ENCODE measurements at regions not wholly inside any gene's neighbourhood (a gene's known extent, or its start where the extent isn't known, plus 50 kb on each side); places are given as distances from the start of the nearest gene placed in this dataset.

DNA sequence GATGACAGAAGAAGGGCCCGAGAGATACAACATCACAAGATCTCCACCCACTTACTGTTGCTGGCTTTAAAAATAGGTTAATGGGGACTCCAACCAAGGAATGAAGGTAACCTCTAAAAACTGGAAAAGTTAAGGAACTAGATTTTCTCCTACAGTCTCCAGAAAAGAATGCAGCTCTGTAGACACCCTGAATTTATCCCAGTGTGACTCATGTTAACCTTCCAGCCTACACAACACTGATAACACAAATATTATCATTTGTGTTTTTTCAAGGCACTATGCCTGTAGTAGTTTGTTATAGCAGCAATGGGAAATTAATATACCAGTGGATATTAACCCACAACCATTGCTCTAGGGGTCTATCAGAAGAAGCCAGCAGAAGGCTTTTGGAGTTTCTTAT is 730.7 kb upstream of the ZP4 start:
- no peak for DNase-seq

DNA sequence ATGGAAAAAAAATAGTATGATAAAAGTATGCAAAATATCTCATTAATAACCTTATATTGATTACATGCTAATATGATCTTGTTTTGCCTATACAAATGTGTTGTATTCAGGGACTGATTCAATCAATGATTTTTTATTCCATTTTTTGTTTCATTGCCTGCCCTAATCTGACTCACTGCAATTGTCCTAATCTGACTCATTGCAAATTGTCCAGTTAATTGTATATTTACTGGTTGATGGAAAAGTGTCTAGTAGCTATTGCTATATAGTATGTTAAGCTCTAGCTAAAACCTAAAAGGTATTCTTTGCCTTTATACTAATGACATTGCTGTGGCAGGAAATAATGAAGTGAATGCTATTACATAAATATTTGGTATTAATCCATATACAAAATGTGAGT is 728.9 kb upstream of the ZP4 start:
- no peak for DNase-seq

DNA sequence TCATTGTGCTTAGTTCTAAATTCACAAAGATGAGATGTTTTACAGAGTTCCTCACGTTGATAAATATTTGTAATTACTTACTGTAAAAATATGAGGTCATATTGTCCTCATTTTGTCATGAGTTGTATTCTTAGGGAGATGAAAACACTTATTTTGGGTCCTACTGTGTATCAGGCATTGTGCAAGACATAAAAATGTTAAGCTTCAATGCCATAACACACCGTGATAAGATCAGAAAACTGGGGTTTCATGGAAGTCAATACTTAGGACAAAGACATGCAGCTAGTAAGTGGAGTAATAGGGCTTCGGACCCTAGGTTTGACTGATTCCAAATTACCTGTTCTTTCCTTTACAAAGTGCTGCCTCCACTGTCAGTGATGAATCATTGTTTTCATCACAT is 720.7 kb upstream of the ZP4 start:
- no peak for DNase-seq

DNA sequence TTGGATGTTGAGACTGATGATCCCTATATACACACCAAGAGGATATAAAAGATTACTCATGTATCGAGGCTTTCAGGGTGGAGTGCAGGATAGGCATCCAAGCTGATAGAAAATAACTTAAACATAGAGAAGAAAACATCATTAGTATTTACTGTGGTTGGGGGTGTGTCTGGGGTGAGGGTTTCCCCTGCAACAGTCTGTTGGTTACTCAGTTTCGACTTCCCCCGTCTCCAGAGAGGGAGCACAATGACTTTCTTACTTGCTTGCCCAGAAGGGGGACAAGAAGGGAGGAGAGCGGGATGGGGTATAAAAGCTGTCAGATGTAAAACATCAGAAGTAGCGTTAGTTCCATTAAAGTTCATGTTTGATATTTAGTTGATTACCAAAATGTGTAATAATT is 717.4 kb upstream of the ZP4 start:
- no peak for DNase-seq

DNA sequence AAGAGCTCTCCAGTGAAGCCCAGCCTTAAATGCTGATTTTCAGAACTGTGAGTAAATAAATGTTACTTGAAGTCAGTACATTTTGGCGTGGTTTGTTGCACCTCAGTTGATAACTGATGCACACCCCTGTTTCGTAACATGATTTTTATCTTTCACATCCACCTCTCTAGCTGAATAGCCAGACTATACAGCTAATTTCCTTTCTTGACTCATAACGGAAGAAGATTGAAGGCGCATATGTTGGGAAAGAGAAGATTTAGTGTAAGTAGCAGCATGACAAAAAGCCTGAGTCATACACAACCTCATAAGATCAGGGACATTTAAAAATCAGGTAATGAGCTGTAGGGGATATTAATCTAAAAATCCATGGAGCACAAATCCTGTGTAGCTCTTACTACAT is 716.2 kb upstream of the ZP4 start:
- DNase-seq: peak; percentile 58

DNA sequence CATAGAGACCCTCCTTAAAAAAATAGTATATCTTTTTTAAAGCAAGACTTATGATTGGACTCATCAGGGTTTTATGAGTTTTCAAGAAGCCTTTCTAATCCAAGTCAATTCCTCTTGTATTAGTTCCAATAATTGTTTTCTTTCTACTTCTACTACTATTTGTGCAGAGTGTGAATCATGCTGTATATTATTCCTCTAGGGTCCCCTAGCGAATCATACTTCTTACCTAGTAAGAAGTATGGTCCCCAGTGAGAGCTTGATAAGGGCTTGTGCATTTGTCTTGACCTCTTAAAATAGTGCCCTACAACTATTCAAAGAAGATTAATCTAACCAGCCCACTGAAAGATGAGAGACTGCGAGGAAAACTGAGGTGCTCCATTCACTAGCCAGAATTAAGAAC is 715.7 kb upstream of the ZP4 start:
- no peak for DNase-seq

DNA sequence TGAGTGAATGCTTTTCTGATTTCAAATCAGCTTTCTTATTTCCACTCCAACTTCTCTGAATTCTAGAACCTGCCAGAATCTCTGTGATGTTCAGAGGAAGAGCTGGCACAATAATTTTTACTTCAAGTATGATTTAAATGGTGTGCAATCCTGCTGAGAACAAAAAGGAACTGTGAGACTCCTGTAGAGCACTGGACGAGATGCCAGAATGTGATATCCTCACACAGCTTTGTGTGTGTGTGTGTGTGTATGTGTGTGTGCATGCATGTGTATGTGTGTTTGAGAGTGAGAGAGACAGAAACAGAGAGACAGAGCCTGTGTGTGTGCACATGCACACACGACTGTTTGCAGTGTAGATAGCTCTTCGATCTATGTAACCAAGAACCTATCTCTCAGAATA is 713.6 kb upstream of the ZP4 start:
- no peak for DNase-seq

DNA sequence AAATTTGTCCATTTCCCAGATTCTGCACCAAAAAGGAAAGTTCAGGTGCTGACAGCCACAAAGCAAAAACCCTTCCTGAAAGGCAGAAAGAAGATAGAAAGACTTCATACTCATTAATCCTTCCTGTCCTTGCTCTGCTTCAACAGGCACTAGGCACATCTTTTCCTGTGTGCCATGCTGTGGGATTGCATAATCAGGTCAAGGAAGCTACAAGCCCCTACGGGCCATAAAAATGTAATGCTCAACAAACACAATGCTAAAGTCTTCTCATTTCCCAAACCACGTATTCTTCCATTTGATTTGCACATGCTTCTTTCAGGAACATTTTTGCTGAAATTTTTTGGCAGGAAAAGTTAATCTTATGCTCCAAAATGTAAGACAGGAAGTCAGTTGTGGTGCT is 710.9 kb upstream of the ZP4 start:
- DNase-seq: peak; percentile 11

DNA sequence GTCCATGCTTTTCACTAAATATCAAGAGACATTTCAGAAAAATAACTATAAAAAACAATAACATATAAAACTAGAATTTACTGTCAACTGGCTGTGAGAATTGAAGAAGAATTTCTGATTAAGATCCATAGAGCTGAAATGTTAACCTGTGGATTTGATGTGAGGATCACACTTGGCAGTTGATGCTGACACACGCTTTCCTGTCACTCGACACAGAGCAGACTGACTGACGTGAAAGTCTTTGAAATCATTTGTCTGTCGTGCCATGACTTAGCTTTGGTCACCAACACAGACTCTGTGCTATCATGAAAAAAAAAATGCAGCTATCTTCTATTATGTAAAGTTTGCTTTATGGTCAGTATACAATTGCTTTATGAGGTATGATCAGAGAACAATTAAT is 706.0 kb upstream of the ZP4 start:
- no peak for DNase-seq

DNA sequence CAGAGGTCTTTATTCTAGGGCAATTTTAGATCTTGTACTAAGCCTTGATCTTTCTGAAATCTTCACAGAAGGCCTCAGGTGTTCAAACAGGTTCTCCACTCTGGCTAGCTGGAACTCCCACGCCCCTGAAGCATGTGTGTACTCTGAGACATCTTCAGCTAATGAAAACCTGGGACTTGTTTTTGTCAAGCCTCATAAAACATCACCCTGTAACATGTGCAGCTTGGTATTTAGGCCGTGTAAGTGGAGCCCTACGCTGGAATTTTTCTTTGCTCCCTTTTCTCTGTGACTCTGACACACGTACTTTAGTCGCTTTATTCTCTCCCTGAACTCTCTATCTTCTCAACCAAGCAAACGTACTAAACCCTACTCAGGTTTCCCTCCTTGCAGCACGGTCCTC is 701.9 kb upstream of the ZP4 start:
- DNase-seq: no peak

DNA sequence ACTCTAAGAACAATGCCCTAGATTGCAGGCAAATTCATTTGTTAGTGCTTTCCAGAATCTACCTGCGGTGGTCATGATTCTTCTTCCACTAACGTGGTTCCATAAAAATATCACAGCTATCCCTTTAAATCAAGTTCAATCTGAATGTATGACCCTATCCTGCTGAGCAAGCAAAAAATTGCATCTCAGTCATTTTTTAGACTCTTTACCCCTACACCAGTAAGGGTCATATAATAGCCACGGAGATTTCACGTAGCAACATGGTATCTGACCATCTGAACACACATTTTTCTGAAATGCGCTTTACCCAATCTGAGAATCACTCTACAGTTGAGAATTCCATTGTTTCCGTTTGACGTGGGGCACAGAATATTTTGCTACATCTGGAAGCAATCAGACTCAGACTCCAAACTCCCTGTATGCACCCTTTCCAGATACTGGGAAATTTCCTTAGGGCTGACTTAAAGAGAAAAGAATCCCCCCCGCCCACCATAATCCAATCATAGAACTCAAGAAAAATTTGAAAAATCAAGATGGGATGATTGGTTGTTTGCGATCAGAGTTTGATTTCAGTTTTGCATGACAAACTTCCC is 699.2 kb upstream of the ZP4 start:
- DNase-seq: peak; percentile 97

DNA sequence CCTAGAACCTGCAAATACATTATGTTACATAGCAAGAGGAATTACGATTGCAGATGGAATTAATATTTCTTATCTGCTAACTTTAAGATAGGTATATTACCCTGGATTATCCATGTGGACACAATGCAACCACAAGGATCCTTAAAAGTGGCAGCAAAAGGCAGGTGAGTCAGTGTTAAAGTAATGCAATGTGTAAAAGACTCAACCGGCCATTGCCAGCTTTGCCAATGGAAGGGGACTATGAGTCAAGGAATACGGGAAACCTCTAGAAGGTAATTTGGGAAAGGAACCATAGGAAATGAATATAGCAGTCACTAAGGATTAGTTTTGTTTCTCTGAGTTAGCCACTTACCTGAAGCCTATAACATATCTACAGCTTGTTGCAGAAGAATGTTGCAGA is 692.1 kb upstream of the ZP4 start:
- DNase-seq: no peak

DNA sequence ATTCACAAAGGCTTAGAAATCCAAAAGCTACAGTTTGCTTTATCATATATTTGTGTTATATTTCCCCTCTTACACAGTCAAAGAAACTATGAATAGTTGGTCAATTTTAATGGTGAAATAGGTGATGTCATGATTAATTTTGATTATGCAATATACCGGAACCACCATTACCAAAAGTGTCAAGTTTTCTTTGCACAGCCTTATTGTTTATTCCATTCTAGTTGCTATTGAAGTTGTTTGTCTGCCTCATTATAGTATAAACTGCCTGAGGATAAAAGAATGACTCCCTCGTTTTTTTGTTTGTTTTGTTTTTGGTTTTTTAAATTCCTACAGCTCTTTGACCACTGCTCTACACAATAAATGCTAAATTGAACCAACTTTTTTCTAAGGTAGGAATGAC is 690.6 kb upstream of the ZP4 start:
- no peak for DNase-seq

DNA sequence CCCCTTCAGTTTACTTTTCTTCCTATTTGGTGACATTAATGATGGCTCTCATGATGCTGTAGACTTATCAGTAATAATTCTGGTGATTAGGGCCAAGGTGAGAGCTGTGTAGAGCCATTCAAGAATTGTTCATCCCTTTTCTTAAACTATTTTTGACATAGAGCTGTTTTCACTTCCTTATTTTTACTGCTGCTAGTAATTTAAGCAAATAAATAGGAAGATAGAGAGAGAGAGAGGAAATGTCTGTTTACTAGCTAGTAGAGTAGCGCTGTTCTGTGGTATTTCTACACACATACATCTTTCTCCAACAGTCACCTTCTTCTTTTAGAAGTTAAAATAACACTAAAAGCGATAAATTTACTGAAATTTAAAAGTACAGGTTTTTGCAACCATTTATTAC is 678.0 kb upstream of the ZP4 start:
- DNase-seq: no peak

DNA sequence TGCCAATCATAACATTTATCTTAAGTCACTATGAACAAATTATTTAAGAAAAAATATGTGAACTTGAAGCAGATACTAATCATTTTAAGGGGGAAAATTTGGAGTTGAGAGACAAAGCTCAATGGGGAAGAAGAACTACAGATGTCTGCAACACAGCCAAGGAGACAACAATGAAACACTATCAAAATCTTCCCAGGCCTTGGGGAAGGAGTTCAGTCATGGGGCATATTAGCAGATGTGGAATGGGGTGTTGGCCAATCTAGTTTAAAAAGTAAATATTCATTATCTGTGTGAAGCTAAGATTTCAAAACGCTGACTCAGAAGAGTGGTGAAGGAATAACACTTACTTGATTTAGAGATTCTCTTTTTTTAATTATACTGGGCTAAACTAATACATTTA is 671.6 kb upstream of the ZP4 start:
- DNase-seq: peak; percentile 58

DNA sequence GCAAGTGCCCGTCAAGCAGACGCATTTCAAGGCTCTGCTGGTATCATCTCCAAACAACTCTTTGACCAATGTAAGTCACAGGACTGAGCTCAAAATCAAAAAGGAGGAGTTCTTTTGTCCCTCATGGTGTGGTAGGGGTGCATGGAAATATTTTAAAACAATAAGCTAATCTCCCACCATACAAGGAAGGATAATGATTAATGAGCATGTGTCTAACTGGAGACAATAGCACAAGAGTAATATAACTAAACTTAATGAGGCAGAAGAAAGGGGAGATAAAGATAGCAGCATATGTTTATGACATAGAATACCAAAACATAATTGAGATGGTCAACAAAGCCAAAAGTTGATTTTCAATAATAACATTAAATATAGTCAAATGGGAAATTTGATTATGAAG is 668.0 kb upstream of the ZP4 start:
- DNase-seq: no peak

DNA sequence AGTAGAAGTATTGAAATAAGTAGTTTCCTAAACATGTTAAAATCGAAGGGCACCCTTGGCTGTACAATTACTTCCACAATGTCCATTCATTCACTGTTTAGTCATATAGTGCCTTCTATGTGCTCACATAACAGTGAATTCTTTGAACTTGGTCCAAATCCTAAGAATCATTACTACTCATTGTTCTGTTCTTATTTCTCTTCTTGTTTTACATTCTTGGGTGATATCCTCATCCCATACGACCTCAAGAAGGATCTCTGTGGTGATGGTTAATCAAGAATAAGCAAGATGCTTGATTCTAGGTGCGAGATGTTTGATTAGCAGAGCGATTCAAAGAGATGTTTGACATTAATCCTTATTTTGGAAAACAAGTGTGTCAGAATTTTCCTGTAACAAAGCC is 667.4 kb upstream of the ZP4 start:
- peak; percentile 73 for DNase-seq

DNA sequence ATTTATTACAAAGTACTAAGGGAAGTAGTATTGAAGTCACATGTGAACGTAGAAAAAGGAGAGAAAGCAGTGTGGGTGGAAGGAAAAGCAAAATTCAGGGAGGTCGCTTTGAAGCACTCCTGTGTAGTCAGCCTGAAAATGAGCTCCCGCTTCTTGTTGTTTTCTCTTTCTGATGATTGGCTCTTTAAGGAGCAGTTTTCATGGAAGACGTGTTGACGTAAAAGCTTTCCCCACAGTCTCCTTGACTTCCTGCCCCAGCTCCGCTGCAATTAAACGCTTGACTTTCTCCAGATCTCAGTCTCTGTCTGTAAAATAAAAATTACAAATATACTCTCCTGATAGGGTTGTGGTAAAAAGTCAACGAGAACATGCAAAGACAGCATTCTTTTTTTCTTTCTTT is 661.5 kb upstream of the ZP4 start:
- DNase-seq: no peak

DNA sequence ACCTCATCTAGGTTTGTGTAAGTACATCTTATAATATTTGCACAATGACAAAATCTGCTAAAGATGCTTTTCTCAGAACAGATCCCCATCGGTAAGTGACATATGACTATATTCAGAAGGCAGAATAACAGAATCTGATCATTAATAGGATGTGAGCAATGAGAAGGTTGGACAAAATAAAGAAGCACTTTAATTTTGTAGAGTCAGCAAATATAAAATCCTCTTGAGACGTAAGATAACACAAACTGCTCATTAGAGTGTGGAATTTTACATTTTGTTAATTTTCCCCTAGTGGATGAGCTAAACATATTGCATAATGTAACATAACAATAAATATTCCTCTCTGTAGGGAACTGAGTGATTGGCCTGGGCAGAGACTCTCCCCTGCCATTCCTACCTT is 658.4 kb upstream of the ZP4 start:
- DNase-seq: no peak

DNA sequence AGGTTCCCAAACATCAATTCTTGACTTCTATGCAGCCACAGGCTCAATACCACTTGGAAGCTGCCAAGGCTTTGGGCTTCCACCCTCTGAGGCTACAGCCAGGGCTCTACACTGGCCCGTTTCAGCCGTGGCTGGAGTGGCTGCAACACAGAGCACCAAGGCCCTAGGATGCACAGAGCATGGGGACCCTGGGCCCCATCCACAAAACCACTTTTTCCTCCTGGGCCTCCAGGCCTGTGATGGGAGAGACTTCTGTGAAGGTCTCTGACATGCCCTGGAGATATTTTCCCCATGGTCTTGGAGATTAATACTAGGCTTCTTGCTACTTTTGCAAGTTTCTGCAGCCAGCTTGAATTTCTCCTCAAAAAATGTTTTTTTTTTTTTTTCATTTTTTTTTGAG is 655.4 kb upstream of the ZP4 start:
- no peak for DNase-seq

DNA sequence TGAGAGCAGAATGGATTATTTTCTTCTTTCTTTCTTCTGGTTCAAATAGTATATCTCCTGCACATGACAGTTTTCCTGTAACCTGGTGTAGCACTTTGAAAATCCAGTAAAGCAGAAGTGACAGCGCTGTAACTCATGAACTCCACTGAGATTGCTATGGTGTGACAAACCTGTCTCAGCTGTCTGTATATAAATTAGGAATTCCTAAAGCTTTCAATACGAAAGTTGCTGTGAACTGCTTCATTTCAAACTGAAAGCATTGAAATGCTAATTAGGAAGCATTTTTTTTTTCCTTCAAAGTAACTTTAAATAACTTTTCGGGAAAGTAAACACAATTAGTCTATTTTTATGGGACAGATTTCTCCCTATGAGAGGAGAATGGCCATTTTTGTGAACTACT is 646.9 kb upstream of the ZP4 start:
- DNase-seq: no peak

DNA sequence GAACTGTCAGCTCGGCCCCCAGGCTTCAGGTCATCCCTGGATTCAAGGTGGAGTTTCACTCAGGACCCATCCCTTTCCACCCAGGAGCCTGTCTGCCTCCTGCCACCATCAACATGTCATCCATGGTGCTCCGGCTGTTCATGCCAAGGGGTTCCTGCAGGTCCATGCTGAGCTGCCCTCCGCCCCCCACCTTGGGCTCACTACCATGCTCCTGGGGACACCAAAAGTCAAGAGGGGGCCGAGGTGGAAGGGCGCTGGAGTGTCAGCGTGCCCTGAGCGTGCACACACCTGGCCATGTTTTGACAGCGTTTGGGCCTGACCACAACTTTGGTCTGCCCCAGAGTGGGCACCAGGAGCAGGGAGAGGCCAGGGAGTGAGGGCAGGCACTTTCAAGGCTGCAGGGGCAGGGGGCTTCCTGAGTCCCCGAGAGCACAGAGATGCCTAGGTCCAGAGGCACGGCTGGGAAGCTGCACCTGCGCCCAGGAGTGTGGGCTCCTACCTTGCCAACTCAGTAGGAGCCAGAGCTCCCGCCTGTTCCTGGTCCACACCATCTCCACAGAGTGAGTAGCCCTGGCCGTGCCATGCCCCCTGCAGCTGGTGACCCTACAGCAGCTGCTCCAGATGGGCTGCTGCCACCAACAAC is 639.6 kb upstream of the ZP4 start:
- DNase-seq: no peak

DNA sequence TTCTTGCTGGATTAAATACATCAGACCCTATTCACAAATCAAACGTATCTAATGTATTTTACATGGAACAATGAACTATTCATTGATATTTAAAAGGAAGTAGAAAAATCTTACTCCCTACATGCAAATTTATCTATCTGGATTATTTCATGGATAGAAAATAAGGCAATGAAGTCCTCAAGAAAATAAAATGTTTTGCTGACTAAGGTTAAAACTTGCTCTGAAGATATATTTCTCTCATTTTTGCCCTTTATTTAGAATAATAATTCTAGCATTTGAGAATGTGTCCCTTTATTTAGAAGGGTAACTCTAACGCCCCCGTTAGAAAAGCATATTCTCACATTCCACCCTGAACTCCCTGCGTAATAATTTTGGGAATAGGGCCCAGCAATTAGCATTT is 627.0 kb upstream of the ZP4 start:
- no peak for DNase-seq

DNA sequence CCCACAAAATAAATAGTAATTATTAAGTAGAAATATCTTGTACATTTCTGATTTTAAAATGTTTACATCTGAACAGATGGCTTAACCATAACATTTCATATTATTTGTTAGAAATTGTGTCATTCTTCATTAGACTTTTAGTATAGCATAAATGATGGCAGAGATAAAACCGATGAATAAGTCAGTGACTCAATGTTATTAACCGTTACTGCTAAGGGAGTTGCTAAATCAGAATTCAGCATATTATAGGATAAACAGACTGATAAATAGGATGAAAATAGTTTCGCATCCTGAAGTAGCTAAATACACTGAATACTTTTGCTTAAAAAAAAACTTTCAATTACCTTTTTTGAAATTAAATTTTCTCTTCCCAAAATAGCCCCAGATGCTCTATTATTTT is 610.6 kb upstream of the ZP4 start:
- DNase-seq: no peak

DNA sequence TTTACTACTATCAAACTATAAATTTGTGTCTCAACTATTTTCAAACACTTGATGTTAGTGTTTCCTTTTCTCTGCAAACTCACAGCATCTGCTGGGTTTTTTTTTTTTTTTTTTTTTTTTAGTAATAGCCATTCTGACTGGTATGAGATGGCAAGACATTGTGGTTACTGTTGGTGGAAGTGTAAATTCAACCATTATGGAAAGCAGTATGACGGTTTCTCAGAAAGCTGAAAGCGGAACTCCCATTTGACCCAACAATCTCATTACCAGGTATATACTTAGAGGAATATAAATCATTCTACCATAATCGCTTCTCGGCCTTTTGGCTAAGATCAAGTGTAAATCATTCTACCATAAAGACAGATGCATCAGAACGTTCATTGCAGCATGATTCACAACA is 608.3 kb upstream of the ZP4 start:
- no peak for DNase-seq

DNA sequence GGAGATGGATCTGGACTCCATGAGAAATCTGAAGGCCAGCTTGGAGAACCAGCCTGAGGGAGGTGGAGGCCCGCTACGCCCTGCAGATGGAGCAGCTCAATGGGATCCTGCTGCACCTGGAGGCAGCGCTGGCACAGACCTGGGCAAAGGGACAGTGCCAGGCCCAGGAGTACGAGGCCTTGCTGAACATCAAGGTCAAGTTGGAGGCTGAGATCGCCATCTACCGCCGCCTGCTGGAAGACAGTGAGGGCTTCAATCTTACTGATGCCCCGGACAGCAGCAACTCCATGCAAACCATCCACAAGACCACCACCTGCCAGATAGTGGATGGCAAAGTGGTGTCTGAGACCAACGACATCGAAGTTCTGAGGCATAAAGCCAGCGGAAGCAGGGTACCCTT is 601.5 kb upstream of the ZP4 start:
- DNase-seq: no peak
